HUES6 (cell line): ENCODE measurements at regions not wholly inside any gene's neighbourhood (a gene's known extent, or its start where the extent isn't known, plus 50 kb on each side); places are given as distances from the start of the nearest gene placed in this dataset.

Experiments used
- H3K27ac ChIP-seq: 2 replicates; pipeline ENCODE4 v1.7.0; 2013; ENCODE audit warnings: low read depth, mild to moderate bottlenecking, low read length, inconsistent platforms
- H3K27me3 ChIP-seq: 2 replicates; pipeline ENCODE4 v1.6.1; 2013; ENCODE audit warnings: low read length; ENCODE audit not compliant: control insufficient read depth, insufficient read depth
- H3K36me3 ChIP-seq: 2 replicates; pipeline ENCODE4 v1.6.1; 2013; ENCODE audit warnings: low read length; ENCODE audit not compliant: control insufficient read depth, insufficient read depth
- H3K4me1 ChIP-seq: 2 replicates; pipeline ENCODE4 v1.6.1; 2013; ENCODE audit warnings: low read length; ENCODE audit not compliant: control insufficient read depth, insufficient read depth
- H3K4me3 ChIP-seq: 2 replicates; pipeline ENCODE4 v1.5.1; 2013; ENCODE audit warnings: low read depth, low read length
- H3K9ac ChIP-seq: one replicate; pipeline ENCODE4 v1.6.1; 2013; ENCODE audit warnings: mild to moderate bottlenecking, low read length
- H3K9me3 ChIP-seq: 2 replicates; pipeline ENCODE4 v1.6.1; 2013; ENCODE audit warnings: low read depth, low read length; ENCODE audit not compliant: control insufficient read depth, insufficient read depth

DNA sequence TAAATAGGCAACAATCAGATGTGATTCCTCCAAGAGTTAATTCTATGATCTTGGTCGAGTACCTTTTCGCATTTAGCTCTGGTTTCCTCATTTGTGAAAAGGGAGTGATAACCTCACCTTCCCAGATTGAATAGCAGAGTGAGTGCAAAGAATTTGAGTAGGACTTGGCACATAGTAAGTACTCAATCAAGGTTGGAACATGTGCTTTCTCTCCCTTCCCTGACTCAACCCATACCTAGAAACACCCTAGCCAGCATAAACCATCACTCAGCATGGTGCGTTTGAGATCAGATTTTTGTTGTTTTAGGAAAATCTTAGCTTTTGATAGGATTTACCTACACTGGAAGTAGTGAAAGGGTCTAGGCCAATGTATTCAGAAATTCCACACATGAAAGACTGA lies 333.4 kb upstream of the NT5E start:
- no peak overlapping the region for H3K27ac ChIP-seq
- no peaks in the 10 kb centered on the region; the same call in 1 of the 2 replicates for H3K4me1 ChIP-seq
- no peak overlapping the region for H3K9ac ChIP-seq

DNA sequence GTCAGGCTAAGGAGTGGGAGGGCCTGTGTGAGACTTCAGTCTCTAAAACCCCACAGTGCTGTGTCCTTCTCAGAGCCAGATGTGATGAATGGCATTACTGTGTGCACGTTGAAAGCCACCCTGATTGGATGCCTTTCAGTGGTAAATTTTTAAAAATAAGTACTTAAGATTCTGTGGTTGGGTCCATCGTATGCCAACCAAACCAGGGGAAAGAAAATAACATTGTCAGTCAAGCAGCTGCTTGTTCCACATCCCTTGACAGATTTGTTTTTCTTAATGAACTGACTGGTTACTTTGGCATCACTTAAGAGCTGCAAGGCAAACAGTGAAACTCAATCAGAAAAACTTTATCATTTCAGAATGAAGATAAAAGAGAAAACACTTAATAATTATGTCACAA lies 334.0 kb upstream of the NT5E start:
- Histone ChIP-seq H3K27me3 (no peaks in the 10 kb centered on the region), H3K27ac (no peak overlapping the region), H3K9me3 (no peaks in the 10 kb centered on the region), H3K4me1 (no peaks in the 10 kb centered on the region; the same call in 1 of the 2 replicates), H3K9ac (no peak overlapping the region), H3K36me3 (no peaks in the 10 kb centered on the region), H3K4me3 (no peak overlapping the region)

More for the DNA sequence above, 333.4 kb upstream of the NT5E start:
- no peaks in the 10 kb centered on the region for H3K36me3 ChIP-seq
- no peak overlapping the region for H3K4me3 ChIP-seq
- no peaks in the 10 kb centered on the region for H3K9me3 ChIP-seq
- no peaks in the 10 kb centered on the region for H3K27me3 ChIP-seq

DNA sequence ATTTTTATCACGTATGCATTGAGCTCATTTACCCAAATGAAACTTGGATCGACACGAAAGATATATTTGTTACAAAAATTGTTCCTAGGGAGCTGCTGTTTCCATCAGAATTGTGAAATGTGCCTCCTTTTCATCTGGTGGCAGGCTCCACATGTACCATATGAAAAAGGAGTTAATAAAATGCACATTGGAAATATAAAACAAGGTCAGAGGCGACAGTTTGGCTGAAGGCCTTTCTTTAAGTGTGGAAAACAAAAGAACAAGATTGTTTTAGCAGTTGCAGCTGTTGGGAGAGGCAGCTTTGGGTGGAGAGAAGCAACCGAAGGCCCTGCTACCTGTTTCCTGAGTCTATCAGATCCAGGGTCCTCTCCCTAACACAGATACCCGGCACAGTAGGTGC lies 334.5 kb upstream of the NT5E start:
- Histone ChIP-seq H3K27me3 (no peaks in the 10 kb centered on the region), H3K9ac (no peak overlapping the region), H3K4me1 (no peaks in the 10 kb centered on the region; the same call in 1 of the 2 replicates), H3K4me3 (no peak overlapping the region), H3K27ac (no peak overlapping the region), H3K9me3 (no peaks in the 10 kb centered on the region), H3K36me3 (no peaks in the 10 kb centered on the region)

DNA sequence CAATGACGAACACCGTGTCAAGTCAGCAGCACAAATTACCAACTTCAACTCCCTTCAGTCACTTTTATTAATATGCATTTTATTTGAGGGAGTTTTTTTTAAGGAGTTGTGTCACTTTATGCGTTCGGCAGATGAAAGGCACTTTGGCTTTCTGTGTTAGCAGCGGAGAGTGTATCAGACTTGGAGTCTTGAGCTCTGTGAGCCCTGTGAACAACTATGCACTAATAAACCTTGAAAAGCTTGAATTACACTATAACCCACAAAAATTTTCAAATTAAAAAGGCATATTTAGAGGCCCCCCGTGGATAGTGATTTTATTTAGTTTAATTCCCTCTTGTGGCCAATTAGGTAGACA lies 335.3 kb upstream of the NT5E start:
- Histone ChIP-seq H3K9ac (no peak overlapping the region), H3K4me3 (no peak overlapping the region), H3K9me3 (no peaks in the 10 kb centered on the region), H3K4me1 (no peaks in the 10 kb centered on the region; the same call in 1 of the 2 replicates), H3K27me3 (no peaks in the 10 kb centered on the region), H3K36me3 (no peaks in the 10 kb centered on the region), H3K27ac (no peak overlapping the region)

DNA sequence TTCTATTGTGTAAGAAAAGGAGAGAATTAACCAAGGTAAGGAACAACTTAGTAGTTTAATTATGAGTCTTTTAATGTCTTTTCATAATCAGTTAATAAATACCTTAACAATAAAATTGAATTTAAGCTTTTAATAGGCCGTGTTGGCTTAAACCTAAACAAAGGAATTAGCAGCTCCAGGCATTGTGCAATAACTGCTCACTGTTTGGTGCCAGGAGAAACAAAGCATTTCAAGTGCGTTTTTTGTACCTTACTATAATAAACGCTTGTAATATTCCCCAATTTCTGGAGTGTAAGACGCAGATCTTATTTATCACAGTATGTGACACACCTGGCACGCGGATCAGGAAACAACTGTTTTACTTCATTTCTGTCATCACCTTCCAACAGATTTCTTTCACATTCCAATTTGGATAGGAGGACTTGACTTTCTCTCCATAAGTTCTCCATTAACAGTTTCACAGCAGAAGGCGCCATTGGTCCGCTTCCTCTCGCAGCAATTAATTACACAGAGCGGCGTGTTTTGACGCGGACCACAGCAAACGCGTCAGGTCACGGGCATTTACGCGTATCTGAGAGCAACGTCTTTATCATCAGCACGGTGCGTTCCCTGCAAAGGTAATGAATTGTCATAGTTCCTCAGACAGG lies 335.8 kb upstream of the NT5E start:
- no peaks in the 10 kb centered on the region; the same call in 1 of the 2 replicates for H3K4me1 ChIP-seq
- no peaks in the 10 kb centered on the region for H3K9me3 ChIP-seq
- H3K9ac ChIP-seq = no peak overlapping the region
- H3K27me3 ChIP-seq = no peaks in the 10 kb centered on the region
- no peak overlapping the region for H3K27ac ChIP-seq
- H3K4me3 ChIP-seq = no peak overlapping the region
- H3K36me3 ChIP-seq = no peaks in the 10 kb centered on the region

DNA sequence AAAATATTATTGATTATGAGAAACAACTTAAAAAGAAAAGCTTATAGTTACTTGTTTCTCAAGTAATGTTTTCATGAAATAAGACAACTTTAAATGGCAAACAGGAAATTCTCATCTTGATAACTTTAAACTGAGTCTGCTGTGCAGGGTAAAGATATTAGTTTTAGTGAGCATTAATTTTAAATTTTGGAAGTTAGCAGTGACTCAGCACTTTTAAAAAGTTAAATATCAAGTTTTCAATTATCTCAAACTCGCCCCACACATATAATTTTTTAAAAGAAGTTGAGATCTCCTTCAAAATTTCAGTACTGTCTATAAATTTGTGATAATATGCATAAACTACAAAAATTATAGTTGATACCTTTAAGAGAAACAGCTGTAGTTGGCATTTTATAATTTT lies 337.3 kb upstream of the NT5E start:
- Histone ChIP-seq H3K36me3 (no peaks in the 10 kb centered on the region), H3K27ac (no peak overlapping the region; the same call in 1 of the 2 replicates), H3K9ac (no peak overlapping the region), H3K4me1 (no peaks in the 10 kb centered on the region; the same call in 1 of the 2 replicates), H3K27me3 (no peaks in the 10 kb centered on the region), H3K4me3 (no peak overlapping the region), H3K9me3 (no peaks in the 10 kb centered on the region)

DNA sequence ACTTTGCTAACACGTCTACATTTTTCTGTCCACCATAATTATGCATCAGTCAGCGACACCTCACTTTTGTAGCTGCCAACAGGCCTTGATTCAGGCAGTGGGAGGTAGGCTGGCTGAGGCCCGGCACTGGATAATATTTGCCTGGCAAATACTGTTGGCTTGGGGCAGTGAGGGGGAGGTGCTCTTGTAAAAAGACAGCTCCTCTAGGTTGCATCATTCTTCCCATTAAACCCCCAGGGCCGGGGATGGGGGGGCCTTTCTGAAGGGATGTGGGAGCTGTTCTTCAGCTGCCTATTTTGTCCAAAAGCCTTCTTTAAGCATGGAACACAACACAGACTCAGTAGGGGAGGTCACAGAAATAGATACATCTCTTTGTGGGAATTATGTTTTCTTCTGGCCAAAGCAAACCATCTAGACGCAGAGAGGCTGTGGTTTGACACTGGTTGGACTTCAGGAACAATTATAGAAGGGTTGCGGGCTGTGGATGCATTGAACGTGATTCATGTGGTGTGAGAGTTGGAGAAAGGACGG lies 338.3 kb upstream of the NT5E start:
- Histone ChIP-seq H3K27ac (no peak overlapping the region), H3K27me3 (no peaks in the 10 kb centered on the region), H3K4me1 (no peaks in the 10 kb centered on the region; the same call in 1 of the 2 replicates), H3K36me3 (no peaks in the 10 kb centered on the region), H3K4me3 (no peak overlapping the region), H3K9ac (no peak overlapping the region), H3K9me3 (no peaks in the 10 kb centered on the region)

DNA sequence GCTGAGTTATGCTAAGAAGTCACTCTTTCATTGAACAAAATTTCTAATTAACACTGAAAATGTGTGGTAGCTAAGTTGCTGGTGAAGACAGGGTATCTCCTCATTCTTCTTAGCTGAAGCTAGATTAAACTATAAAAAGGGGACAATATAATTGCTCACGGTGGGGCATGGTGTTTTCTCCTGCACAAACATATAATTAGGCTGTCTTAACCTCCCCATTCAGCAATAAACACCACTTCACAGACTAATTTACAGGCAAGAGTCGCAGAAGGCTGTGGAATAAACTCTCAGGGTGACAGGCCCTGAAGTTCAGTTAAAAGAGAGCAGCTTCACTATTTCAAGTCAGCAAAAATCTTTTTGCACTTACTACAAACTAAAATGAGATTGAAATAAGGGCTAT lies 338.9 kb upstream of the NT5E start:
- Histone ChIP-seq H3K27ac (no peak overlapping the region), H3K4me1 (no peaks in the 10 kb centered on the region; the same call in 1 of the 2 replicates), H3K9ac (no peak overlapping the region), H3K9me3 (no peaks in the 10 kb centered on the region), H3K4me3 (no peak overlapping the region), H3K27me3 (no peaks in the 10 kb centered on the region), H3K36me3 (no peaks in the 10 kb centered on the region)

DNA sequence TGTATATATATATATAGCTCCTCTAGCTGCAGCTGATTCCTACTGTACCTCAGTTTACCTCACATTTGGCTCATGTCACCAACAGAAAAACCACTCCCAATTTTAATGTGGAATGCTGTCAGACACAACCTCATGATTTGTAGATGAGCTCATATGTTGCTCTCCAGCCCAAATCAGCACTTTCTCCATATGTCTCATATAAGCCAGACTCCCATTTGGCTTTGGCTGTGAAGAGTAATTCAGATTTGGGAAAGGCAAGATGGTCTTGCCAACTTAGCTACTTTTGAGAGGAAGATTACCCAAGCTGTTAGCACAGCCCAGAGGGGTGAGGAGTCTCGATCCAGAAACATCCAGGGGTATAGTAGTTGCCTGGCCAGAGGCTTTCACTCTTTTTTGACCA lies 342.2 kb upstream of the NT5E start:
- Histone ChIP-seq H3K27ac (no peak overlapping the region), H3K4me1 (no peaks in the 10 kb centered on the region; the same call in 1 of the 2 replicates), H3K36me3 (no peaks in the 10 kb centered on the region), H3K9me3 (no peaks in the 10 kb centered on the region), H3K27me3 (no peaks in the 10 kb centered on the region), H3K4me3 (no peak overlapping the region), H3K9ac (no peak overlapping the region)

DNA sequence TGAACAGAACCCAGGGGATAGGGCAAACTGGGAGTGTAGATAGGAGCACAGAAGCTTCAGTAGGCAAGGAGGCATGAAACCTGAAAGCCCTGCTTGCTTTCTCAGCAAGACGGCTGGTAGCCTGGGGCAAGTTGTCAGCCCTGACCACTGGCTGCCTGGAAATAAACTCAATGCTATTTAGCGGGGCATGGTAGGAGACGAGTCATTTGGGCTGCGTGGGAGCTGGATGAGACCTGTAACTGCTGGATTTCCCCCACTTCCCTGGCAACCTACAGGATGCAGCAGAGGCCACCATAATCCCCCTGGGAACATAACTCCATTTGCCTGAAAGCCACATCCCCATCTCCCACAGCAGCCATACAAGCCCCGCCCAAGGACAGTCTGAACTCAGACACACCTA lies 332.6 kb upstream of the TBX18 start:
- Histone ChIP-seq H3K4me3 (no peak overlapping the region), H3K9me3 (peaks cover 22% of the 10 kb centered on the region), H3K27ac (no peak overlapping the region), H3K4me1 (no peaks in the 10 kb centered on the region), H3K9ac (no peak overlapping the region), H3K27me3 (no peaks in the 10 kb centered on the region), H3K36me3 (no peaks in the 10 kb centered on the region)

DNA sequence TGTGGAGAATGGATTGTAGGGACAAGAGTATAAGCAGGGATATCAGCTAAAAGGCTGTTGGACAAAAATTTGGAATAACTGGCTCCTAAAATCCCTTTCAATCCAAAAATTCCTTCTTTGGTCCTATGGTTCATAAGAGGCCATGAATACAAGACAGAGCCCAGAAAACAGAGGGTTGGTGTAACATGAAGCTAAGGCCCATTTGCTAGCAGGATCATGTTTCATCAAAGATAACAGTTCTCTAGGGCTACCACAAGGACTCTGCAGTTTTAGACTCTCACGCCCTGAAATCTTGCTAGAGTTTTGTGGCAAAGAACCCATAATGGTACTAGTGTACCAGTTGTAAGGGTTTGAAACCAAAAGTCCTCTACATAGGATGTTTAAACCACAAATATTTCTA lies 327.8 kb upstream of the TBX18 start:
- H3K36me3 ChIP-seq = no peaks in the 10 kb centered on the region
- H3K9me3 ChIP-seq = peaks cover 18% of the 10 kb centered on the region
- H3K4me1 ChIP-seq = no peaks in the 10 kb centered on the region
- H3K27ac ChIP-seq = no peak overlapping the region
- no peak overlapping the region for H3K9ac ChIP-seq
- no peak overlapping the region for H3K4me3 ChIP-seq
- H3K27me3 ChIP-seq = no peaks in the 10 kb centered on the region
